ENCODE measurements at regions not wholly inside any gene's neighbourhood (a gene's known extent, or its start where the extent isn't known, plus 50 kb on each side); places are given as distances from the start of the nearest gene placed in this dataset.

DNA sequence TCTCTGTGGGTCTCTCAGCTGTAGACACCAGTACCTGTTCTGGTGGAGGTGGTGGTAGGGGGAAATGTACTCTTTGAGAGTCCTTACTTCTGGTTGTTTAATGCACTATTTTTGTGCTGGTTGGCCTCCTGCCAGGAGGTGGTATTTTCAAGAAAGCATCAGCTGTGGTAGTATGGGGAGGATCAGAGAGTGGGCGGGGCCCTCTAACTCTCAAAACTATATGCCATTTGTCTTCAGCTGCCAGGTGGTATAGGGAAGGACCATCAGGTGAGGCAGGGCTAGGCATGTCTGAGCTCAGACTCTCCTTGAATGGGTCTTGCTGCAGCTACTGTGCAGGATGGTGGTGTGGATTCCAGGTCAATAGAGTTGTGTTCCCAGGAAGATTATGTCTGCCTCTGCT lies 1100.8 kb downstream of the CNTNAP5 start:
- Histone ChIP-seq H4K20me1 (replicated peaks; ENCODE audit: insufficient read depth) (no peaks in the 10 kb centered on the region), H3K36me3 (ENCODE audit: insufficient read depth) (no peaks in the 10 kb centered on the region), H3K4me1 (ENCODE audit: insufficient read depth) (no peaks in the 10 kb centered on the region), H3K79me2 (replicated peaks; ENCODE audit: insufficient read depth) (no peaks in the 10 kb centered on the region), H3K4me3 (no peak overlapping the region), H3K27me3 (ENCODE audit: insufficient read depth) (no peaks in the 10 kb centered on the region), H3K9me2 (ENCODE audit: insufficient read depth) (no peaks in the 10 kb centered on the region), H3K27ac (ENCODE audit: low read depth) (no peak overlapping the region), H3F3A (replicated peaks; ENCODE audit: low read depth) (no peaks in the 10 kb centered on the region), H2AFZ (no peak overlapping the region), H3K4me2 (no peak overlapping the region)
- TF ChIP-seq ZNF114 (CRISPR knock-in tag; IDR thresholded peaks at IDR 0.05) (no peak), CREB1 (CRISPR knock-in tag; IDR thresholded peaks at IDR 0.05; ENCODE audit: low read depth) (no peak), STAT1 (IDR thresholded peaks at IDR 0.05; ENCODE audit: unreplicated experiment) (no peak), ETS1 (IDR thresholded peaks at IDR 0.05) (no peak), POLR2AphosphoS5 (IDR thresholded peaks at IDR 0.05; ENCODE audit: low read depth) (no peak), NANOG (IDR thresholded peaks at IDR 0.05; ENCODE audit: borderline replicate concordance) (no peak), EZH2 (IDR thresholded peaks at IDR 0.05; ENCODE audit: low read depth, unreplicated experiment) (no peak), JUNB (IDR thresholded peaks at IDR 0.05; ENCODE audit: unreplicated experiment) (no peak), EZH2phosphoT487 (IDR thresholded peaks at IDR 0.05; ENCODE audit: unreplicated experiment) (no peak), ZNF331 (CRISPR knock-in tag; IDR thresholded peaks at IDR 0.05; ENCODE audit: low read depth) (no peak), REST (IDR thresholded peaks at IDR 0.05; ENCODE audit: unreplicated experiment) (no peak)
- TF ChIP-seq, protein P1, sequence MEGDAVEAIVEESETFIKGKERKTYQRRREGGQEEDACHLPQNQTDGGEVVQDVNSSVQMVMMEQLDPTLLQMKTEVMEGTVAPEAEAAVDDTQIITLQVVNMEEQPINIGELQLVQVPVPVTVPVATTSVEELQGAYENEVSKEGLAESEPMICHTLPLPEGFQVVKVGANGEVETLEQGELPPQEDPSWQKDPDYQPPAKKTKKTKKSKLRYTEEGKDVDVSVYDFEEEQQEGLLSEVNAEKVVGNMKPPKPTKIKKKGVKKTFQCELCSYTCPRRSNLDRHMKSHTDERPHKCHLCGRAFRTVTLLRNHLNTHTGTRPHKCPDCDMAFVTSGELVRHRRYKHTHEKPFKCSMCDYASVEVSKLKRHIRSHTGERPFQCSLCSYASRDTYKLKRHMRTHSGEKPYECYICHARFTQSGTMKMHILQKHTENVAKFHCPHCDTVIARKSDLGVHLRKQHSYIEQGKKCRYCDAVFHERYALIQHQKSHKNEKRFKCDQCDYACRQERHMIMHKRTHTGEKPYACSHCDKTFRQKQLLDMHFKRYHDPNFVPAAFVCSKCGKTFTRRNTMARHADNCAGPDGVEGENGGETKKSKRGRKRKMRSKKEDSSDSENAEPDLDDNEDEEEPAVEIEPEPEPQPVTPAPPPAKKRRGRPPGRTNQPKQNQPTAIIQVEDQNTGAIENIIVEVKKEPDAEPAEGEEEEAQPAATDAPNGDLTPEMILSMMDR (conservative IDR thresholded peaks at IDR 0.05; ENCODE audit: low read depth in 2 of 2) = no peak
- TF ChIP-seq, protein P2, sequence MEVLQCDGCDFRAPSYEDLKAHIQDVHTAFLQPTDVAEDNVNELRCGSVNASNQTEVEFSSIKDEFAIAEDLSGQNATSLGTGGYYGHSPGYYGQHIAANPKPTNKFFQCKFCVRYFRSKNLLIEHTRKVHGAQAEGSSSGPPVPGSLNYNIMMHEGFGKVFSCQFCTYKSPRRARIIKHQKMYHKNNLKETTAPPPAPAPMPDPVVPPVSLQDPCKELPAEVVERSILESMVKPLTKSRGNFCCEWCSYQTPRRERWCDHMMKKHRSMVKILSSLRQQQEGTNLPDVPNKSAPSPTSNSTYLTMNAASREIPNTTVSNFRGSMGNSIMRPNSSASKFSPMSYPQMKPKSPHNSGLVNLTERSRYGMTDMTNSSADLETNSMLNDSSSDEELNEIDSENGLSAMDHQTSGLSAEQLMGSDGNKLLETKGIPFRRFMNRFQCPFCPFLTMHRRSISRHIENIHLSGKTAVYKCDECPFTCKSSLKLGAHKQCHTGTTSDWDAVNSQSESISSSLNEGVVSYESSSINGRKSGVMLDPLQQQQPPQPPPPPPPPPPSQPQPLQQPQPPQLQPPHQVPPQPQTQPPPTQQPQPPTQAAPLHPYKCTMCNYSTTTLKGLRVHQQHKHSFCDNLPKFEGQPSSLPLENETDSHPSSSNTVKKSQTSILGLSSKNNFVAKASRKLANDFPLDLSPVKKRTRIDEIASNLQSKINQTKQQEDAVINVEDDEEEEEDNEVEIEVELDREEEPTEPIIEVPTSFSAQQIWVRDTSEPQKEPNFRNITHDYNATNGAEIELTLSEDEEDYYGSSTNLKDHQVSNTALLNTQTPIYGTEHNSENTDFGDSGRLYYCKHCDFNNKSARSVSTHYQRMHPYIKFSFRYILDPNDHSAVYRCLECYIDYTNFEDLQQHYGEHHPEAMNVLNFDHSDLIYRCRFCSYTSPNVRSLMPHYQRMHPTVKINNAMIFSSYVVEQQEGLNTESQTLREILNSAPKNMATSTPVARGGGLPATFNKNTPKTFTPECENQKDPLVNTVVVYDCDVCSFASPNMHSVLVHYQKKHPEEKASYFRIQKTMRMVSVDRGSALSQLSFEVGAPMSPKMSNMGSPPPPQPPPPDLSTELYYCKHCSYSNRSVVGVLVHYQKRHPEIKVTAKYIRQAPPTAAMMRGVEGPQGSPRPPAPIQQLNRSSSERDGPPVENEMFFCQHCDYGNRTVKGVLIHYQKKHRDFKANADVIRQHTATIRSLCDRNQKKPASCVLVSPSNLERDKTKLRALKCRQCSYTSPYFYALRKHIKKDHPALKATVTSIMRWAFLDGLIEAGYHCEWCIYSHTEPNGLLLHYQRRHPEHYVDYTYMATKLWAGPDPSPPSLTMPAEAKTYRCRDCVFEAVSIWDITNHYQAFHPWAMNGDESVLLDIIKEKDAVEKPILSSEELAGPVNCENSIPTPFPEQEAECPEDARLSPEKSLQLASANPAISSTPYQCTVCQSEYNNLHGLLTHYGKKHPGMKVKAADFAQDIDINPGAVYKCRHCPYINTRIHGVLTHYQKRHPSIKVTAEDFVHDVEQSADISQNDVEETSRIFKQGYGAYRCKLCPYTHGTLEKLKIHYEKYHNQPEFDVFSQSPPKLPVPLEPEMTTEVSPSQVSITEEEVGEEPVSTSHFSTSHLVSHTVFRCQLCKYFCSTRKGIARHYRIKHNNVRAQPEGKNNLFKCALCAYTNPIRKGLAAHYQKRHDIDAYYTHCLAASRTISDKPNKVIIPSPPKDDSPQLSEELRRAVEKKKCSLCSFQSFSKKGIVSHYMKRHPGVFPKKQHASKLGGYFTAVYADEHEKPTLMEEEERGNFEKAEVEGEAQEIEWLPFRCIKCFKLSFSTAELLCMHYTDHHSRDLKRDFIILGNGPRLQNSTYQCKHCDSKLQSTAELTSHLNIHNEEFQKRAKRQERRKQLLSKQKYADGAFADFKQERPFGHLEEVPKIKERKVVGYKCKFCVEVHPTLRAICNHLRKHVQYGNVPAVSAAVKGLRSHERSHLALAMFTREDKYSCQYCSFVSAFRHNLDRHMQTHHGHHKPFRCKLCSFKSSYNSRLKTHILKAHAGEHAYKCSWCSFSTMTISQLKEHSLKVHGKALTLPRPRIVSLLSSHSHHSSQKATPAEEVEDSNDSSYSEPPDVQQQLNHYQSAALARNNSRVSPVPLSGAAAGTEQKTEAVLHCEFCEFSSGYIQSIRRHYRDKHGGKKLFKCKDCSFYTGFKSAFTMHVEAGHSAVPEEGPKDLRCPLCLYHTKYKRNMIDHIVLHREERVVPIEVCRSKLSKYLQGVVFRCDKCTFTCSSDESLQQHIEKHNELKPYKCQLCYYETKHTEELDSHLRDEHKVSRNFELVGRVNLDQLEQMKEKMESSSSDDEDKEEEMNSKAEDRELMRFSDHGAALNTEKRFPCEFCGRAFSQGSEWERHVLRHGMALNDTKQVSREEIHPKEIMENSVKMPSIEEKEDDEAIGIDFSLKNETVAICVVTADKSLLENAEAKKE (CRISPR knock-in tag; IDR thresholded peaks at IDR 0.05) = no peak
- Mint-ChIP-seq H3K36me3 (ENCODE audit: low read depth) (peaks cover 14% of the 10 kb centered on the region; the same call in 2 of the 3 replicates), H3K27me3 (ENCODE audit: insufficient read depth, low read depth, poor library complexity) (no peaks in the 10 kb centered on the region), H3K4me1 (no peaks in the 10 kb centered on the region), H3K27ac (no peak overlapping the region), H3K9me3 (no peaks in the 10 kb centered on the region; the same call in 2 of the 3 replicates), H3K4me3 (no peak overlapping the region)
- DNase-seq (ENCODE audit: low spot score) (no peak), ATAC-seq (no peak)
